GM19023 (cell line): ENCODE measurements at regions not wholly inside any gene's neighbourhood (a gene's known extent, or its start where the extent isn't known, plus 50 kb on each side); places are given as distances from the start of the nearest gene placed in this dataset.

ENCODE experiments used
- ATAC-seq: cut with Tn5 transposase; IDR thresholded peaks from one replicate; pipeline ENCODE4 v1.9.1; 2021; ENCODE audit warnings: mild to moderate bottlenecking, moderate library complexity; ENCODE audit not compliant: unreplicated experiment

- no peak for ATAC-seq
Observed at GRCh38 chr2:204012072-204012653, 75.6 kb downstream of the ICOS start.

GRCh38 chr2:204015118-204015843 is 78.7 kb downstream of the ICOS start:
- no peak for ATAC-seq

GRCh38 chr2:204018717-204019116 is 82.2 kb downstream of the ICOS start:
- ATAC-seq = no peak

- no peak for ATAC-seq
Observed at GRCh38 chr2:204019572-204020501, 83.3 kb downstream of the ICOS start.

DNA sequence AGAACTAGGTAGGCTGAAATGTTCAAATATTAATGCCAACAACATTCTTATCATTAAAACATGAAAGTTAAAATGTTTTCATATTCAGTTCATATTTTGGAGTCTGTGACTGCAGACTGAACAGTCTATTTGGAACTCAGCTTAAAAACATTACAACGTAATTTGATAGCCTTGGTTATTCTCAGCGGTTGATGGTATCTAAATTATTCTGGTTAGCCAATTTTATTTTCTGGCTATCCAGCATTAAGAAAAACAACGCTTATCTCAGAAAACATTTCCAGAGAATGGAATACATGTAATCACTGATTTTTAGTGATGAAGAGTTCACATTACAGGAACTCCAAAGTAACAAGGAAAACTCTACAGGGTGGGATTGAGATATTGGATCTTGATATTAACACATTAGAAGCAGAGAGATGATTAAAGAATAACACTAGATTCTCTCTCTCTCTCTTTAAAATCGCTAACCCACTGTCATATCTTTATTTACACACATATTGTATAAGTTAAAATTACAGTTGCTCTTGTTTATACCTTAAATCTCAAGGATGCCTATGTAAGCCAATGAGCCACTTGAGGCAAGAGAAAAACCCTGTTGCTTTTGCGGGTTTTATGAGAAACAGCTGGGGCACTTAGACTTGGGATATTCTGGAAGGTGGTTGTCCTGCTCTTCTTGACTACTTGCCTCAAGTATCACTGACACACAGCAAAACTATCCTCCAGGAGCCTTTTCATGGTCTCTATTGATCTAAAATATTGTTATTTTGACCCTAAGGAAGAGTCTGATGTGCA is 84.9 kb downstream of the ICOS start:
- ATAC-seq = no peak

DNA sequence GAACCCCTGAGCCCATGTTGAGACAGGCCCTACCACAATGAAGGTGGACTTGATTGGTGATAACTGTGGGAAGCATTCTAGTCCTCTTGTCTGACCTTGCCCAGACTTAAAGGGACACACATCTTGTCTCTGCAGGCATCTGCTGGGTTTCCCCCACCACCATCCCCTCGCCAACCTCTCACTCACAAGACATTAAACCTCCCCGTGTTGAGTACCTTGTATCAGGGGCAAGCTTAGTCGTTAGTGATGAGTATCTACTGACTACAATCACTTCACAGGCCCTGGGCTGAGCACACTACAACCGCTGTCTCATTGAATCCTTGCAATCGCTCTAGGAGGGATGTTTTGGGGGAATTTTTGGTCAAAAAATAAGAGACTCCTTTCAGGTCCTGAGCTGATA is 86.0 kb downstream of the ICOS start:
- ATAC-seq = no peak

- no peak for ATAC-seq
Observed at GRCh38 chr2:204023088-204023487, 86.5 kb downstream of the ICOS start.

DNA sequence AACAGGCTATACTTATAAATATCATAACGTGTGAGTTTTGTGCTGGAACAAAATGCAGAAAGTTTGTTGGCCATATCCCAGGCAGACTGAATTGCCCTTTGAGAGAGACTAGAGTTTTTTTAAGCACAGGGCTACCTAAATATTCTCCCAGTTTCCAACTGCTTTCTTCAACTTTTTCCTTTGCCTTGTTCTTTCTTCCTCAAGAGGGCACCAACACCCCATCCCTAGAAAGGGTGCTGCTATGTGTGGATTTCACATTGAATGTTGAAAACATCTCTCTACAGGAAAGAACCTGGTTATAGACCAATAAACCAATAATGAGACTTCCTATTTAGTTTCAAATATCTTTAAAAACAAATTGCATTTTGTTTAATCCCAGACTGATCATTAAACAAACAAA is 87.9 kb downstream of the ICOS start:
- ATAC-seq = no peak

DNA sequence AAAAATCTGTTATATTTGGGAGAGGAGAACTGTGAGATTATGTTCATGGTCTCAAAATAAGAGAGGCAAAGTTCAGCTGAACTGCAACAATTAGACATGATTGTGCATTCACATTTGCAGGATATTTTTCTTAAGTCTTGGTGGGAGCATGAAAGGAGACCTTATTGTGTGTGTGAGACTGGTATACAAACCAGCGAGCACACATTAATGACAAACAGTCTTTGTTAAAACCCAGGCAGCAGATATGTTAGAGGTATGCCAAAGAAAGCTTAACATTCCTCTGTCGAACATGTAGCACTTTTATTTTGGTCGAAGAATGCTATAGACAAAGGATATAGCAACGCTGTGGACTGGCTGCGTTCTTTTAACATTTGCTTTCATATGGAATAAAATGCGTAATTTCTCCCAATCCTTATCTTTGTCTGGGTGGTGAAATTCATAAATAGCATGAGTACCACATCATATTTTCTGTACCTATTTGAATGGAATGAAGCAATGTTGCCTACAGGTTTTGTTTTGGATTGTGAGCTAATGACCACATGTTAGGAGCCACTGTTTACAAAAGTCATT is 88.4 kb downstream of the ICOS start:
- ATAC-seq = no peak

- ATAC-seq = no peak
Observed at GRCh38 chr2:204026294-204026693, 89.7 kb downstream of the ICOS start.

GRCh38 chr2:204027091-204027490 is 90.5 kb downstream of the ICOS start:
- peak; percentile 88 for ATAC-seq

- no peak for ATAC-seq
Observed at GRCh38 chr2:204030322-204030721, 93.8 kb downstream of the ICOS start.

DNA sequence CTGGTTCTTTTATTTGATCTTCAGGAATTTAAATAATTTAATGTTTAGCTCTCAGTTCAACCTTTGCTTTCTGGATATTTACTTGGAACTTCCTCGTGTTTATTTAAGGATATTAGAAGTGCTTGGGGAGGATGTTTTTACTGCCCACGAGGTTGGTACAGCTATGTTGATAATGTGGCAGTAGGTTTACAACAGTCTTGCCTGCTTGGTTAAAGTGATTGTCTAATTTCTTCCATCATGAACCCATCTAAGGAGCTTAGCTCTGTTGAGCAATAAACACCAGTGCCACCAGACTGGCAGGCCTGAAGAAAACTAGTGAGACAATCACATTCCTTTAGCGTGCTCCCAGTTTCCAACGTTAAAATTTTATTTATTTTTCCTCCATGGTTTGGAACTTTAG is 94.5 kb downstream of the ICOS start:
- no peak for ATAC-seq

DNA sequence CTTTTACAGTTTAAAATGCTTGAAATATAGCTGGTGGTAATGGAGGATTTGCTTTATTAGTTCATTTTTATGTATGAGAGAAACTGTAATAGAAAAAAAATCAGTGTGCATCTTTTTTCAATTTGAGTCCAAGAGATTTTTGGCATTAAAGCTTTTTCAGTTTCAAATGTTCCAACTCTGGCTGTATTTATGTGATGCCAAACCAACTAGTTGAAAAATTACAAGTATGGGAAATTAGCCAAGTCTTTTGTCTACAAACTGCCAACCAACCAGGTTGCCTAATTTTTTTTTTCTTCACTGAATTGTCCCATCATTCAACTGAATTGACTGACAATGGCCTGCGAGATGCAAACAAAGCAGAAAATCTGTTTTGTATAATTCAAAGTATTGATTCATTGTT is 95.7 kb downstream of the ICOS start:
- no peak for ATAC-seq

- ATAC-seq = no peak
Observed at GRCh38 chr2:204033611-204034495, 97.3 kb downstream of the ICOS start.

DNA sequence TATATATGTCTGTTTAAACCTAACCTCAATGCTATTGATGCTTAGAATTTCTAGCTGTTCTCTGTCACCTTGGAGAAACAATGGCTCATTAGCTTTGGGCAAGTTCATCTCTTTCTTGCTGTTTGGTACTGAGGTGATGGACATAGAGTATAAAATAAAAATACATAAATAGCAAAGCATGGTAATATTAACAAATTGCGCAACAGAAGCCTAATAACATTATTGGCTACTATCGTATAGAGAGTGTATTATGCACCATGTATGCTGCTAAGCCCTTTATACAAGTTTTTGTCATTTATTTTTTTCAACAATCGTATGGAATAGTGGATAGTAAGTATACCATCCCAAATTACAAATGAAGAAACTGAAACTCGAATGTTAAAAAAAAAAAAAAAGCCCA is 100.1 kb downstream of the ICOS start:
- no peak for ATAC-seq

DNA sequence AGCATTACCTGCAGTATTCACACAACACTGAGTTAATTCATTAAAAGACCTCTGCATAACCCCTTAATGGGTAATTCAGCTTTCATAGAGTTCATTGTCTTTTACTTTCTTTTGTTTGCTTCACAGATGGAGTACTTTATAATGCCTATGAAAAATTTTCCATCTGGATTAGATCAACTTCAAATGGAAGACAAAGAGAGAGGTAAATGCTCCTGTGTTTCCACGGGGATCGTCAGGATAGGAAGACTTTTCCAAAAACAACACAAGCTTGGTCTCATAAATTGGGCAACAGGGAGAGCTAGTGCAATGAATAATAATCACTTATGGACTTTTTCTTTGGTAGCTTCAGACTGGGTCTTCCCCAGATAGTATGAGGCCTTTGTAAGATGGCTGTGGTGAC is 100.7 kb downstream of the ICOS start:
- ATAC-seq = no peak

DNA sequence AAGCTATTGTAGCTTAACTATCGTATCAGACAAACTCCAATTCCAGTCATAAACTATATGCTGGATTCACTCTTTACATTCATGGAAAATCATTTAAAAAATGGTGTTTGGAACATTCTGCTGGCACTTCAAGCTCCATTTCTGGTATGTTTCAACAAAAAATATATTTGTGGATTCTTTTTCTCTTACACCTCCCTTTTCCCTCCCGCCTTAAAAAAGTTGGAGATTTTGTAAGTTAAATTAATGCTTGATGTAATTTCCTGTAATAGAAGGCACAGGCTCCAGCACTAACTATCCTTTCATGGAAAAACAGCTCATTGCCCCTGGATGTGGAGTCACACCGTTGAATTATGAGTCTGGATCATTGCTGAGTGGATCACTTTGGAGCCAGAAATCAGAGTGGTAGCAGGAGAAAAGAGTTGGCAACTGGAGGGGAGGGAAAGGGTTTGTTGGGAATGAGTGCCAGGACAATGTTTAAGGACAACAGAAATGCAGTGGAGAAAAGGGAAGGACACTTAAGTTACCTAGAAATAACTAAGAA is 102.8 kb downstream of the ICOS start:
- ATAC-seq = no peak

DNA sequence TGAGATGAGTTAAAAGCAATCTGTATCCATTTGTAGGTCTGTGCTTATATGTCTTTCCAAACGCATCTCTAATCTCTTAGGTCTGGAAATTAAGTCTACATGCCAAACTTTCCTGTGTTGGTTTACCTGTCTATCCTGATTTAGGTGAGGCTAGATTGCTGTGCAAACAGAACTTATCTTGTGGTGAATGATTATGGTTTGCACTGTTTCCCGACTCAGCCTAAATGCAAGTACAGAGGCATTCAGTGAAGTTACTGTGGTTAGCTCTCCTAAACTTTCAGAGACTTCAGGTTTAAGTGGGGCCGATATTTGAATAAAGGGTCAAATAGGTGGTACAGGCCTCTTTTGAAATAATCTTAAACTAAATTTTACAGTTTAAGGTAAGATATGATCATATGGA is 103.5 kb downstream of the ICOS start:
- no peak for ATAC-seq
